ENCODE measurements at regions not wholly inside any gene's neighbourhood (a gene's known extent, or its start where the extent isn't known, plus 50 kb on each side); places are given as distances from the start of the nearest gene placed in this dataset.

DNA sequence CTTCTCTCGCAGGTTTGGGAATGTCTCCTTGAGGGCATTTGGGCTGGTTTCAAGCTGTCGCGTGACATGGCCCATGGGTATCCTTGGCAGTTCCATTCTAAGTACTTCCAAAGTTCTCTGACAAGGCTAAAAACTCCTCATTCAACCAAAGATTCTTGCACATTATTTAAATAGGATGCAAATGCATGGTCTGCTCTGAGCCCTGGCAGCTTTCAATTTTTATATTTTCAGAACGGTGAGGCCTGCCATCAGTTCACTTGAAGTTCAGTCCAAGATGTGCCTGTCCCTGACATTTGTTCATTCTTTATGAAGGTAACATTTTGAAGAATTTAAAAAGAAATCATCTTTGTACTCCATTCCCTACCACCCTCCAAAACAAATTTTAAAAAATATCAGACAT lies 160.0 kb downstream of the KCNA5 start (continued):
- TF ChIP-seq, protein P1, sequence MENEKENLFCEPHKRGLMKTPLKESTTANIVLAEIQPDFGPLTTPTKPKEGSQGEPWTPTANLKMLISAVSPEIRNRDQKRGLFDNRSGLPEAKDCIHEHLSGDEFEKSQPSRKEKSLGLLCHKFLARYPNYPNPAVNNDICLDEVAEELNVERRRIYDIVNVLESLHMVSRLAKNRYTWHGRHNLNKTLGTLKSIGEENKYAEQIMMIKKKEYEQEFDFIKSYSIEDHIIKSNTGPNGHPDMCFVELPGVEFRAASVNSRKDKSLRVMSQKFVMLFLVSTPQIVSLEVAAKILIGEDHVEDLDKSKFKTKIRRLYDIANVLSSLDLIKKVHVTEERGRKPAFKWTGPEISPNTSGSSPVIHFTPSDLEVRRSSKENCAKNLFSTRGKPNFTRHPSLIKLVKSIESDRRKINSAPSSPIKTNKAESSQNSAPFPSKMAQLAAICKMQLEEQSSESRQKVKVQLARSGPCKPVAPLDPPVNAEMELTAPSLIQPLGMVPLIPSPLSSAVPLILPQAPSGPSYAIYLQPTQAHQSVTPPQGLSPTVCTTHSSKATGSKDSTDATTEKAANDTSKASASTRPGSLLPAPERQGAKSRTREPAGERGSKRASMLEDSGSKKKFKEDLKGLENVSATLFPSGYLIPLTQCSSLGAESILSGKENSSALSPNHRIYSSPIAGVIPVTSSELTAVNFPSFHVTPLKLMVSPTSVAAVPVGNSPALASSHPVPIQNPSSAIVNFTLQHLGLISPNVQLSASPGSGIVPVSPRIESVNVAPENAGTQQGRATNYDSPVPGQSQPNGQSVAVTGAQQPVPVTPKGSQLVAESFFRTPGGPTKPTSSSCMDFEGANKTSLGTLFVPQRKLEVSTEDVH (IDR thresholded peaks at IDR 0.05; ENCODE audit: low read depth, partially characterized antibody): no peak
- no peak for TF ChIP-seq EP300 (IDR thresholded peaks at IDR 0.05; ENCODE audit: borderline replicate concordance in 1 of 2, control insufficient read depth in 1 of 2, low read depth in 2 of 2, low read length in 2 of 2)
- TF ChIP-seq NFYA (IDR thresholded peaks at IDR 0.05; ENCODE audit: borderline replicate concordance, low read depth, low read length): no peak
- TF ChIP-seq YY1 (IDR thresholded peaks at IDR 0.05; ENCODE audit: low read depth, low read length): no peak
- no peak for TF ChIP-seq RUNX3 (IDR thresholded peaks at IDR 0.05; ENCODE audit: low read length)
- no peak for TF ChIP-seq CEBPB (IDR thresholded peaks at IDR 0.05; ENCODE audit: borderline replicate concordance in 1 of 2, low read depth in 2 of 2, low read length in 2 of 2)
- TF ChIP-seq TARDBP (IDR thresholded peaks at IDR 0.05; ENCODE audit: borderline replicate concordance): no peak

DNA sequence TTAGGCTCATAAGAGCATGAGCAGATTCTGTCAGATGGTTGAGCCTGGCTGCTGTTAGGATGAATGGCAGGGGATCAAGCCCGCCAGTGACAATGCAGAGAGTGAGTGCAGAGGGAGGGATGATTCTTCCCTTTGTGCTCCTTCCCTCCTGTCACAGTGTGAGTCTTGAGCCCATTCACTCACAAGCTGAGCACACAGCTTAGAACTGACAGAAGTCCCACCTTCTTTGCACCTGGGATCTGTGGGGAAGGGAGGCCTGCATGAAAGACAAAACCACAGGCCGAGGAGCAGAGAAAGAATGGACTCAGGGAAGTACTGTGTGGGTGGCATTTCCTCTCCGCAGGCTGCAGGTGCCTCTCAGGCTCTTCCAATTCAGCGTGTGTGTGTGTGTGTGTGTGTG lies 160.6 kb downstream of the KCNA5 start:
- Histone ChIP-seq H3K9me3 (replicated peaks; ENCODE audit: control insufficient read depth, insufficient read depth, low read length) (no peaks in the 10 kb centered on the region), H3K27ac (ENCODE audit: control insufficient read depth, insufficient read depth) (no peak overlapping the region), H2AFZ (ENCODE audit: control insufficient read depth, low read depth, low read length) (no peak overlapping the region), H3K79me2 (ENCODE audit: control insufficient read depth, insufficient read depth, low read length) (no peaks in the 10 kb centered on the region), H4K20me1 (ENCODE audit: control insufficient read depth, insufficient read depth) (no peaks in the 10 kb centered on the region), H3K9ac (ENCODE audit: control insufficient read depth, insufficient read depth, low read length) (no peak overlapping the region), H3K4me3 (no peak overlapping the region), H3K4me2 (ENCODE audit: control insufficient read depth, insufficient read depth) (no peak overlapping the region), H3K4me1 (ENCODE audit: control insufficient read depth, insufficient read depth, low read length) (no peaks in the 10 kb centered on the region), H3K27me3 (replicated peaks in 1 of 2; ENCODE audit: control insufficient read depth in 2 of 2, insufficient read depth in 2 of 2, low read length in 1 of 2) (peaks cover 0 to 7% of the 10 kb centered on the region in 2 experiments; a peak in 3 of 4 replicates), H3K36me3 (ENCODE audit: control insufficient read depth in 2 of 2, insufficient read depth in 2 of 2, low read length in 1 of 2) (no peaks in the 10 kb centered on the region)
- SMC1A ChIA-PET (ENCODE audit: uncharacterized antibody, unreplicated experiment): no interaction called here
- ATAC-seq (no peak), FAIRE-seq (no peak), DNase-seq (ENCODE audit: low read depth, low spot score) (no peak)
- intact Hi-C loops (cut with micrococcal nuclease; ENCODE audit: unreplicated experiment): loop anchor here (10.0 kb wide), 1 partner anchor 311 kb away; no protein-coding TSS in a partner anchor
- 2% methylated on average over 4 of the region's 4 CpGs for WGBS (ENCODE audit: insufficient coverage, insufficient replicate concordance, low lambda C conversion rate, missing lambda C conversion rate)
- POLR2A ChIA-PET: no interaction called here
- no TSS peak for BruUV-seq (replicated peaks)
- RAD21 ChIA-PET (ENCODE audit: unreplicated experiment): no interaction called here
- TF ChIP-seq STAT3 (IDR thresholded peaks at IDR 0.05; ENCODE audit: low read depth, low read length): no peak
- TF ChIP-seq RCOR1 (conservative IDR thresholded peaks at IDR 0.05; ENCODE audit: low read depth, low read length): no peak
- TF ChIP-seq, protein P2, sequence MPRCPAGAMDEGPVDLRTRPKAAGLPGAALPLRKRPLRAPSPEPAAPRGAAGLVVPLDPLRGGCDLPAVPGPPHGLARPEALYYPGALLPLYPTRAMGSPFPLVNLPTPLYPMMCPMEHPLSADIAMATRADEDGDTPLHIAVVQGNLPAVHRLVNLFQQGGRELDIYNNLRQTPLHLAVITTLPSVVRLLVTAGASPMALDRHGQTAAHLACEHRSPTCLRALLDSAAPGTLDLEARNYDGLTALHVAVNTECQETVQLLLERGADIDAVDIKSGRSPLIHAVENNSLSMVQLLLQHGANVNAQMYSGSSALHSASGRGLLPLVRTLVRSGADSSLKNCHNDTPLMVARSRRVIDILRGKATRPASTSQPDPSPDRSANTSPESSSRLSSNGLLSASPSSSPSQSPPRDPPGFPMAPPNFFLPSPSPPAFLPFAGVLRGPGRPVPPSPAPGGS (IDR thresholded peaks at IDR 0.05; ENCODE audit: borderline replicate concordance, insufficient read depth, low read depth, low read length, poor library complexity, severe bottlenecking): no peak
- CTCF ChIA-PET: no interaction called here
- in situ Hi-C loops (cut with MboI): no loop called here

Data from GM12878 (cell line).